Stimulated activated CD8-positive, alpha-beta memory T cell treated with anti-CD3 and anti-CD28 coated beads, Interleukin-15, amount 100 ng/mL, for 24 hours (primary cell): ENCODE measurements at regions not wholly inside any gene's neighbourhood (a gene's known extent, or its start where the extent isn't known, plus 50 kb on each side); places are given as distances from the start of the nearest gene placed in this dataset.

ENCODE experiments used
- DNase-seq: peaks from one replicate; pipeline ENCODE4 v3.0.0-alpha.2; 2020; ENCODE audit warnings: low read depth

- no peak for DNase-seq
Measured at GRCh38 chrX:20477219-20477618, 210.5 kb upstream of the RPS6KA3 start.

GRCh38 chrX:20472620-20473258 lies 206.0 kb upstream of the RPS6KA3 start:
- no peak for DNase-seq

GRCh38 chrX:20472148-20472547 lies 205.4 kb upstream of the RPS6KA3 start:
- DNase-seq = no peak

GRCh38 chrX:20471483-20471882 lies 204.8 kb upstream of the RPS6KA3 start:
- no peak for DNase-seq

- no peak for DNase-seq
Measured at GRCh38 chrX:20463296-20464075, 196.8 kb upstream of the RPS6KA3 start.

GRCh38 chrX:20461576-20461975 lies 194.9 kb upstream of the RPS6KA3 start:
- DNase-seq = no peak

- DNase-seq = no peak
Measured at GRCh38 chrX:20461002-20461401, 194.3 kb upstream of the RPS6KA3 start.

GRCh38 chrX:20459410-20460350 lies 193.0 kb upstream of the RPS6KA3 start:
- DNase-seq = no peak

GRCh38 chrX:20456971-20457370 lies 190.3 kb upstream of the RPS6KA3 start:
- no peak for DNase-seq

GRCh38 chrX:20455001-20455400 lies 188.3 kb upstream of the RPS6KA3 start:
- DNase-seq = no peak

GRCh38 chrX:20454117-20454516 lies 187.4 kb upstream of the RPS6KA3 start:
- no peak for DNase-seq

- no peak for DNase-seq
Measured at GRCh38 chrX:20452487-20452886, 185.8 kb upstream of the RPS6KA3 start.

- no peak for DNase-seq
Measured at GRCh38 chrX:20451929-20452328, 185.2 kb upstream of the RPS6KA3 start.

GRCh38 chrX:20445109-20445508 lies 178.4 kb upstream of the RPS6KA3 start:
- DNase-seq = no peak

- peak; percentile 66 for DNase-seq
Measured at GRCh38 chrX:20442597-20442996, 175.9 kb upstream of the RPS6KA3 start.

- no peak for DNase-seq
Measured at GRCh38 chrX:20441123-20441522, 174.4 kb upstream of the RPS6KA3 start.

GRCh38 chrX:20438871-20439526 lies 172.3 kb upstream of the RPS6KA3 start:
- DNase-seq = no peak

GRCh38 chrX:20437683-20438082 lies 171.0 kb upstream of the RPS6KA3 start:
- no peak for DNase-seq

- DNase-seq = no peak
Measured at GRCh38 chrX:20435913-20436312, 169.2 kb upstream of the RPS6KA3 start.

GRCh38 chrX:20434986-20435385 lies 168.3 kb upstream of the RPS6KA3 start:
- DNase-seq = no peak

GRCh38 chrX:20433388-20433775 lies 166.7 kb upstream of the RPS6KA3 start:
- DNase-seq = no peak

- DNase-seq = no peak
Measured at GRCh38 chrX:20432746-20433387, 166.2 kb upstream of the RPS6KA3 start.
